Caco-2 (cell line): ENCODE measurements at regions not wholly inside any gene's neighbourhood (a gene's known extent, or its start where the extent isn't known, plus 50 kb on each side); places are given as distances from the start of the nearest gene placed in this dataset.
"Not testable (repeated sequence)": the region's sequence is repeated elsewhere in the genome, so short reads cannot be mapped to it uniquely, and the experiment has no call there.

Source experiments
- BruUV-seq: library from RNA; stranded (reverse); fragments of 400-500 nt; replicated peaks from 2 replicates; lab custom pipeline; 2021; lab: Mats Ljungman, UMichigan
- CTCF ChIA-PET: fragments of 300-600 bp; sonication (Branson Sonifier 250); formaldehyde crosslinking; loops from one replicate; lab custom pipeline; 2022; ENCODE audit warnings: antibody characterized with exemption; lab: Charles Lee
- POLR2A ChIA-PET: fragments of 300-600 bp; sonication (Branson Sonifier 250); formaldehyde crosslinking; loops from one replicate; lab custom pipeline; 2022; ENCODE audit warnings: antibody characterized with exemption; lab: Charles Lee
- DNase-seq, 2 experiments: peaks; one replicate each; pipeline versions ENCODE4 v3.0.0 to v3.0.0-alpha.2; 2020 to 2022
- H3K27me3 ChIP-seq: replicated peaks from 2 replicates; pipeline ENCODE4 v1.6.0; 2011; ENCODE audit warnings: low read length; ENCODE audit not compliant: control insufficient read depth, insufficient read depth
- H3K36me3 ChIP-seq: 2 replicates; pipeline ENCODE4 v1.5.1; 2011; ENCODE audit warnings: low read length; ENCODE audit not compliant: control insufficient read depth, insufficient read depth
- H3K4me1 ChIP-seq: fragments of 250-450 bp; sonication (Bioruptor Pico); 2 replicates; pipeline ENCODE4 v1.5.1; 2020; ENCODE audit warnings: mild to moderate bottlenecking
- H3K4me3 ChIP-seq: 2 replicates; pipeline ENCODE4 v1.5.1; 2011; ENCODE audit warnings: low read depth, mild to moderate bottlenecking, control low read depth, low read length
- H3K9me3 ChIP-seq: fragments of 250-450 bp; sonication (Bioruptor Pico); 2 replicates; pipeline ENCODE4 v1.5.1; 2020; ENCODE audit warnings: mild to moderate bottlenecking, moderate library complexity
- H3K27ac Mint-ChIP-seq: one replicate; pipeline ENCODE4 v1.8.0; 2022; ENCODE audit warnings: mixed read lengths; ENCODE audit not compliant: unreplicated experiment
- H3K27me3 Mint-ChIP-seq: one replicate; pipeline ENCODE4 v1.8.0; 2022; ENCODE audit warnings: mixed read lengths; ENCODE audit not compliant: insufficient read depth, unreplicated experiment
- H3K36me3 Mint-ChIP-seq: one replicate; pipeline ENCODE4 v1.8.0; 2022; ENCODE audit warnings: mild to moderate bottlenecking, mixed read lengths; ENCODE audit not compliant: insufficient read depth, unreplicated experiment
- H3K4me1 Mint-ChIP-seq: one replicate; pipeline ENCODE4 v1.8.0; 2022; ENCODE audit warnings: low read depth, mixed read lengths; ENCODE audit not compliant: unreplicated experiment
- H3K4me3 Mint-ChIP-seq: one replicate; pipeline ENCODE4 v1.8.0; 2022; ENCODE audit warnings: mild to moderate bottlenecking, moderate library complexity, mixed read lengths; ENCODE audit not compliant: unreplicated experiment
- H3K9me3 Mint-ChIP-seq: one replicate; pipeline ENCODE4 v1.8.0; 2022; ENCODE audit warnings: mixed read lengths; ENCODE audit not compliant: unreplicated experiment
- intact Hi-C: fragments of 100-400 bp; cut with micrococcal nuclease; formaldehyde crosslinking; loops from one replicate; pipeline ENCODE4 v1.10.0; 2022; ENCODE audit not compliant: unreplicated experiment

DNA sequence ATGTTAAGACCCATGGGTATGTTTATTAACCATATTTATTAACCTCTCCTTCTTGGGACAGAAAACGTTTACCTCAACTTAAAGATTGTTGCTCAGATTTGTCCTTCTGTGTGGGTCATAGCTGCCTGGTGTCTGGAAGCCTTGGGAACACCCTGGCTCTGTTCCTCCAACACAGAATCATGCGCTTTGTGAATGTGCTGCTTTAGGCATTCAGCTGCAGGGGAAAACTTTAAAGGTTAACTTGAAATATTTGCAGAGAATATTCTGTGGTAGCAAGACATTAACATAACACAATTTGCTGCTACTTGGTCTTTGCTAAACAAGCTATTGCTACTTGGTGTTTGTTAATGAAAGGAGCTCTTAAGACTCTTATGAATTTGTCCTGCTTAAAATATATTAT is 50.5 kb upstream of the THOC3 start:
- H3K27me3 Mint-ChIP-seq, DNase-seq, H3K4me3 ChIP-seq, H3K27me3 ChIP-seq, H3K36me3 ChIP-seq, H3K36me3 Mint-ChIP-seq, H3K9me3 ChIP-seq, H3K27ac Mint-ChIP-seq, POLR2A ChIA-PET, BruUV-seq, H3K4me1 Mint-ChIP-seq, CTCF ChIA-PET, H3K4me1 ChIP-seq, intact Hi-C loops, H3K4me3 Mint-ChIP-seq, H3K9me3 Mint-ChIP-seq: not testable (repeated sequence)

DNA sequence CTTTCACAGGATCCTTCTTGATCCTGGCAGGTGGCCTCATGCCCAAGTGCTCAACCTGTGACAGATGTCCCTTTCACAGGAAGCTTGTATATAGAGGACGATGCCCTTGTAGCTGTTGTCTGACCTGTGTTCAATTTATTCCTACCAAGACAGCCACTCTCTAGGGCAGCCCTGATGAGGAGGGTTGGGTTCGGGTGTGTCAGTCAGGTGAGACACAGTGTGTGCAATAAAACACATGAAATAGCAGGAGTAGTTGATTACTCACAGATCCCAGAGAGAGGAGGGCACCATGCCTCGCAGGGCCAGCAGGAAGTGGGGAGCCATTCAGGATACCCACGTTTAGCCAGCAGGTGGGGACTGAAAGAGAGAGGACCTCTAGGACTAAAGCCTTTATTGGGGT is 52.7 kb upstream of the THOC3 start:
- H3K27ac Mint-ChIP-seq, POLR2A ChIA-PET, H3K9me3 Mint-ChIP-seq: not testable (repeated sequence)

DNA sequence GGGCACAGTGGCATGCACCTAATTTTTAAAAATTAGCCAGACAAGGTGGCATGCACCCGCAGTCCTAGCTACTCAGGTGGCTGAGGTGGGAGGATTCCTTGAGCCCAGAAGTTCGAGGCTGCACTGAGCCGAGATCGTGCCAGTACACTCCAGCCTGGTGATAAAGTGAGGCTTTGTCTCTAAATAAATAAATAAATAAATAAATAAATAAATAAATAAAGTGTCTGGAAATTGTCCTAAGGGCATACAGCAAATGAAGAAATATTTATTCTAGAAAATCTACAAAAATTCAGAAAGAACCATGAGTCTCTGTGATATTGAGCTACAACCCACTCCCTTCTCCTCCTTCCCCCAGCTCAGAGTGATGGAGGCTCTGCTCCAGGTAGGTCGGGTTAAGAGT is 55.4 kb upstream of the THOC3 start:
- CTCF ChIA-PET, H3K4me1 ChIP-seq, H3K36me3 ChIP-seq, H3K27me3 ChIP-seq, H3K4me3 ChIP-seq, H3K9me3 ChIP-seq, POLR2A ChIA-PET, H3K4me3 Mint-ChIP-seq, H3K27ac Mint-ChIP-seq, intact Hi-C loops, H3K4me1 Mint-ChIP-seq, DNase-seq, BruUV-seq, H3K9me3 Mint-ChIP-seq, H3K36me3 Mint-ChIP-seq, H3K27me3 Mint-ChIP-seq: not testable (repeated sequence)

More for the DNA sequence above, 52.7 kb upstream of the THOC3 start:
- H3K36me3 ChIP-seq, intact Hi-C loops, H3K9me3 ChIP-seq, BruUV-seq, H3K4me1 ChIP-seq, H3K27me3 Mint-ChIP-seq, H3K4me3 Mint-ChIP-seq, H3K36me3 Mint-ChIP-seq, H3K27me3 ChIP-seq, H3K4me3 ChIP-seq, CTCF ChIA-PET, H3K4me1 Mint-ChIP-seq, DNase-seq: not testable (repeated sequence)

DNA sequence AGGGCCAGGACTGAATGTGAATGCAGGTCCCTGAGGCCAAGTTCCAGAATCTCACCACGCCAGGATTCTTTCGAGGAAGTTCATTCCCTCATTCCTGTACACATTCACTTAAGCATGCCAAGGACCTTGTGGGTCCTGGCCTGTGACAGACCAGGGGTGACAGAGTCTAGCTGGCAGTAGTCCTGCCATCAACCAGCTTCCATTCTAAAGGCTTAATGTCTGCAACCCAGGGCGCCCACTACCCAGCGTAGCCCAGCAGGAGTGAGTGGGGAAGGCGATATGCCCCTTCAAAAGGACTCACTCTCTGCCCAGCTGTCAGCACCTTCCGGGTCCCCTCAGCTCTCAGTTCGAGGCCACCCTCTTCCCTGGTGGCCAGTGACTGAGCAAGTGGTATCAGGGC is 61.3 kb upstream of the THOC3 start:
- POLR2A ChIA-PET, H3K27me3 ChIP-seq, DNase-seq, intact Hi-C loops, CTCF ChIA-PET, H3K4me3 Mint-ChIP-seq, H3K27me3 Mint-ChIP-seq, H3K4me1 ChIP-seq, H3K27ac Mint-ChIP-seq, H3K4me3 ChIP-seq, H3K4me1 Mint-ChIP-seq, H3K9me3 ChIP-seq, H3K36me3 Mint-ChIP-seq, H3K36me3 ChIP-seq, H3K9me3 Mint-ChIP-seq, BruUV-seq: not testable (repeated sequence)

DNA sequence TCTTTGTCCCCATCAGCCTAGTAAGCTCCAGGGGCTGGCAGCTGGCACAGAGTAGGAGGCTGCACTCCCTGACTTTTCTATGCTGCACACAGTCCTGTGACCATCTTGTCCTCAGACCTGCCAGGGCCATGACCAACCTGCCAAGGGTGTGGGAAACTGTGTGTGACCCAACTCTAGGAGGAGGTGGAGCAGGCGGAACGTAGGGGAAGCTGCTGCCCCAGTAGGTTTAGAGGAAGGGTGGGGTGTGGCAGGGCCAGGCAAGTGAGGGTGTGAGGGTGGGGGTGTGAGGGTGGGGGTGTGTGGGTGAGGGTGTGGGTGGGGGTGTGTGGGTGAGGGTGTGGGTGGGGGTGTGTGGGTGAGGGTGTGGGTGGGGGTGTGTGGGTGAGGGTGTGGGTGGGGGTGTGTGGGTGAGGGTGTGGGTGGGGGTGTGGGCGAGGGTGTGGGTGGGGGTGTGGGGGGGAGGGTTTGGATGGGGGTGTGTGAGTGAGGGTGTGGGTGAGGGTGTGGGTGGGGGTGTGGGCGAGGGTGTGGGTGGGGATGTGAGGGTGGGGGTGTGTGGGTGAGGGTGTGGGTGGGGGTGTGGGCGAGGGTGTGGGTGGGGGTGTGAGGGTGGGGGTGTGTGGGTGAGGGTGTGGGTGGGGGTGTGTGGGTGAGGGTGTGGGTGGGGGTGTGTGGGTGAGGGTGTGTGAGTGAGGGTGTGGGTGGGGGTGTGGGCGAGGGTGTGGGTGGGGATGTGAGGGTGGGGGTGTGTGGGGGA is 62.4 kb upstream of the THOC3 start:
- H3K27me3 ChIP-seq, H3K27ac Mint-ChIP-seq, H3K4me3 Mint-ChIP-seq, DNase-seq, H3K4me3 ChIP-seq, H3K36me3 ChIP-seq, H3K9me3 Mint-ChIP-seq, H3K4me1 ChIP-seq, H3K36me3 Mint-ChIP-seq, BruUV-seq, intact Hi-C loops, POLR2A ChIA-PET, H3K4me1 Mint-ChIP-seq, H3K9me3 ChIP-seq, H3K27me3 Mint-ChIP-seq, CTCF ChIA-PET: not testable (repeated sequence)

DNA sequence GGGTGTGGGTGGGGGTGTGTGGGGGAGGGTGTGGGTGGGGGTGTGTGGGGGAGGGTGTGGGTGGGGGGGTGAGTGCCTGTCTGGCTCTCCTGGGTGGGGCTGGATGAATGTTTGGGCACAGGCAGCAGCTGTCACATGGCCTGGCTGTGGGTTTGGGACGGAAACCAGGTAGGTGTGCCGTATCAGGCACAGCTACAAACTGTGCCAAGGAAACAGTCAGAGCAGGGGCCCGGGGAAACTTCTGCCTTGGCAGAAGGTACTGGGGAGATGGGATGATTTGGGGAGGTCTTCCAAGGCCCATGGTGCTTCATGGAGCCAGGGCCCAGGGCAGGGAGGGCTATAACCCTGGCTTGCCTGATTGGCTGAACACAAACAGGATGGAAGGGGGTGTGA is 63.0 kb upstream of the THOC3 start:
- H3K4me3 ChIP-seq, H3K9me3 Mint-ChIP-seq, intact Hi-C loops, H3K27ac Mint-ChIP-seq, H3K36me3 ChIP-seq, CTCF ChIA-PET, H3K27me3 Mint-ChIP-seq, H3K9me3 ChIP-seq, POLR2A ChIA-PET, H3K4me1 Mint-ChIP-seq, DNase-seq, H3K4me3 Mint-ChIP-seq, H3K27me3 ChIP-seq, BruUV-seq, H3K36me3 Mint-ChIP-seq, H3K4me1 ChIP-seq: not testable (repeated sequence)

DNA sequence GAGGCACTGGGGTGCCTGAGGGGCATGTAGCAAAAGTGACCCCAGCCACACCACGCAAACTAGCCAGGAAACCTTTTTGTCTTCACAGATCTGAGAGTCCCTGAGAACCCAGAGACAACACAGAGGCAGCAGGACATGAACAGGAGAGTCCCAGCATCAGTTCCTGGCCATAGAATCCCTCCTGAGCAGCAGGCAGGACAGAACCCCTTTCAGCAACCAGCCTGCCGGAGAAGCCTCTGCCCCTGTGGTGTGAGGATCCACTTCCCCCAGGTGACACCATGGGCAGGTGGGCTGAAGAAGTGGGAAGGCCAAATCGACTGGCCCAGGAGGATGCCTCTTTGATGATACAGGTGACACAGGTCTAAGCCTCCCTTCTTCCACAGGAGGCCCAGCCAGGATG is 65.1 kb upstream of the THOC3 start:
- BruUV-seq, H3K9me3 ChIP-seq, intact Hi-C loops: not testable (repeated sequence)

More for the DNA sequence above, 65.1 kb upstream of the THOC3 start:
- H3K27me3 ChIP-seq, H3K4me1 Mint-ChIP-seq, H3K4me3 Mint-ChIP-seq, POLR2A ChIA-PET, H3K36me3 Mint-ChIP-seq, H3K36me3 ChIP-seq, H3K4me1 ChIP-seq, H3K4me3 ChIP-seq, H3K27ac Mint-ChIP-seq, DNase-seq, CTCF ChIA-PET, H3K9me3 Mint-ChIP-seq, H3K27me3 Mint-ChIP-seq: not testable (repeated sequence)
